Astrocyte of the cerebellum (primary cell): ENCODE measurements at regions not wholly inside any gene's neighbourhood (a gene's known extent, or its start where the extent isn't known, plus 50 kb on each side); places are given as distances from the start of the nearest gene placed in this dataset.

Experiments
- DNase-seq: peaks from one replicate; pipeline ENCODE4 v3.0.0-alpha.2; 2011; ENCODE audit warnings: low read depth
- H3K4me3 ChIP-seq: 2 replicates; pipeline ENCODE4 v1.5.1; 2011; ENCODE audit warnings: mild to moderate bottlenecking, low read depth, low read length, moderate library complexity
- CTCF ChIP-seq: IDR thresholded peaks from 2 replicates; pipeline ENCODE4 v1.5.1; 2012; ENCODE audit warnings: low read length, low read depth, moderate library complexity, mild to moderate bottlenecking; ENCODE audit errors: missing control alignments
- in situ Hi-C: cut with HindIII; loops from 2 replicates; pipeline ENCODE4 v1.10.0; 2017; ENCODE audit warnings: low sequenced_read_pairs

DNA sequence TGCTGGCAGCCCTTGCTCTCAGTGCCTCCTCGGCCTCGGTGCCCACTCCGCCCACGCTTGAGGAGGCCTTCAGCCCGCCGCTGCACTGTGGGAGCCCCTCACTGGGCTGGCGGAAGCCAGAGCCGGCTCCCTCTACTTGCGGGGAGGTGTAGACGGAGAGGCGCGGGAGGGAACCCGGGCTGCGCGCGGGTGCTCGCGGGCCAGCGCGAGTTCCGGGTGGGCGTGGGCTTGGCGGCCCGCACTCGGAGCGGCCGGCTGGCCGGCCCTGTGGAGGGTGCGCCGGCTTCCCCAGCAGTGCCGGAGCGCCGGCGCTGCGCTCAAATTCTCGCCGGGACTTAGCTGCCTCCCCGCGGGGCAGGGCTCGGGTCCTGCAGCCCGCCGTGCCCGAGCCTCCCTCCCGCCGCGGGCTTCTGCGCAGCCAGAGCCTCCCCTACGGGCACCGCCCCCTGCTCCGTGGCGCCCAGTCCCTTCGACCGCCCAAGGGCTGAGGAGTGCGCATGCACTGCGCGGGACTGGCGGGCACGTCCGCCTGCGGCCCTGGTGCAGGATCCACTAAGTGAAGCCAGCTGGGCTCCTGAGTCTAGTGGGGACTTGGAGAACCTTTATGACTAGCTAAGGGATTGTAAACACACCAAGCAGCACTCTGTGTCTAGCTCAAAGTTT lies 231.5 kb downstream of the EFHB start:
- in situ Hi-C loops, result no loop called here
- no peak overlapping the region for H3K4me3 ChIP-seq
- DNase-seq, result no peak
- no peak for TF ChIP-seq CTCF

DNA sequence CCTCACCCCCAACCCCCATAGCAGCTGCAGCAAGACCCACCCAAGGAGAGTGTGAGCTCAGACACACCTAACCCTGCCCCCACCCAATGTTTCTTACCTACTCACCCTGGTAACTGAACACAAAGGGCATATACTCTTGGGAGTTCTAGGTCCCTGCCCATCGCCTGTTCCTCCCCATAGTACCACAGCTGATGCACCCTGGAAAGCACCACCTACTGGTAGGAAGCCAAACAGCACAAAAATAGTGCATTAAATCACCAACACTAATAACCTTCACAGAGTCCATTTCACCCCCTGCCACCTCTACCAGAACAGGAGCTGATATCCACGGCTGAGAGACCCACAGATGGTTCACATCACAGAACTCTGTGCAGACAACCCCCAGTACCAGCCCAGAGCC lies 245.2 kb downstream of the EFHB start:
- no peak overlapping the region for H3K4me3 ChIP-seq
- no peak for TF ChIP-seq CTCF
- DNase-seq, result no peak
- in situ Hi-C loops, result no loop called here

DNA sequence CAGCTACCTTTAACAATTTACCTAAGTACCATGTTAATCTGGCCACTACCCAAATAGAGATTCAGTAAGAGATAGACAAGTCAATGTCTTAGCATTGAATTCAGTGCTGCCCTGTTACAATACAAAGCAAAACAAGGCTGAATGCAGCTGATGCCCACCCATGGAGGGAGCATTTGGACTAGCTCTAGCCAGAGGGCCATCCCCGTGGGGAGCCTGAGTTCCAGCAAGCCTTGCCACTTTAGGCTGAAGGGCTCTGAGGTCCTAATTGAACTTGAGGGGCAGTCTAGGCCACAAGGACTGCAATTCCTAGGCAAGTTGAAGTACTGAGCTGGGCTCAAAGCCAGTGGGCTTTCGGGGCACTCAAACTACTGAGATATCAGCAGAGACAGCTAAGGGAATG lies 265.9 kb downstream of the EFHB start:
- H3K4me3 ChIP-seq, result no peak overlapping the region
- no peak for DNase-seq
- no peak for TF ChIP-seq CTCF
- in situ Hi-C loops, result no loop called here

DNA sequence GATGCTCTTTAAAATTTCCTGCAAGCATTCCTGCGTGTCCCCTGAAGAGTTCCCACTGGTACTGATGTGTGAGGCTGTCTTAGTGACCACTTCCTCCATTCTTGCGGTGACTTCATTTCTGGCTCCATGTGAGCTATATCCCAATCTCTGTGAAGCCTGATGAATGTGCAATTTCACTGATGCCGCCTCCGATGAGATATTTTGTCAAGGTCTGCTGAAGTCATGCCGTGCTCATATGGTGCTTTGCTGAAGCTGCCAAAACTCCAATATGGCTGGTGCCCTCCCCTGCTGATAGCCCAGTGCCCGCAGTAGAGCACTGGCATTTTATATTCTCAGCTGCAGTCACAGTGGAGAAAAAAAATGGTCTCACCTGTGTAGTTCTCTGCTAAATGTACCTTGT lies 271.5 kb downstream of the EFHB start:
- no peak overlapping the region for H3K4me3 ChIP-seq
- in situ Hi-C loops, result no loop called here
- no peak for DNase-seq
- no peak for TF ChIP-seq CTCF

- in situ Hi-C loops, result no loop called here
- no peak for TF ChIP-seq CTCF
- no peak overlapping the region for H3K4me3 ChIP-seq
- no peak for DNase-seq
Observed at GRCh38 chr3:19652336-19652735, 281.7 kb downstream of the EFHB start.

GRCh38 chr3:19645093-19645492 lies 288.9 kb downstream of the EFHB start:
- peak; percentile 6 for DNase-seq
- no peak for TF ChIP-seq CTCF
- no peak overlapping the region for H3K4me3 ChIP-seq
- in situ Hi-C loops, result no loop called here
